Stromal cell of bone marrow (primary cell): ENCODE measurements at regions not wholly inside any gene's neighbourhood (a gene's known extent, or its start where the extent isn't known, plus 50 kb on each side); places are given as distances from the start of the nearest gene placed in this dataset.

Experiments used
- DNase-seq: peaks from one replicate; pipeline ENCODE4 v3.0.0-alpha.2; 2012; ENCODE audit warnings: low read depth

GRCh38 chr4:27267970-27268355 is 407.3 kb downstream of the STIM2 start:
- no peak for DNase-seq

- DNase-seq, result no peak
Observed at GRCh38 chr4:27270435-27270834, 409.8 kb downstream of the STIM2 start.

- DNase-seq, result no peak
Observed at GRCh38 chr4:27271555-27271954, 410.9 kb downstream of the STIM2 start.

- no peak for DNase-seq
Observed at GRCh38 chr4:27272217-27272616, 411.6 kb downstream of the STIM2 start.

- DNase-seq, result no peak
Observed at GRCh38 chr4:27276307-27277073, 415.8 kb downstream of the STIM2 start.

GRCh38 chr4:27278615-27279375 is 418.2 kb downstream of the STIM2 start:
- DNase-seq, result peak; percentile 10

GRCh38 chr4:27288496-27288895 is 427.9 kb downstream of the STIM2 start:
- DNase-seq, result no peak

- DNase-seq, result no peak
Observed at GRCh38 chr4:27289704-27290103, 429.1 kb downstream of the STIM2 start.

- no peak for DNase-seq
Observed at GRCh38 chr4:27293831-27294230, 433.2 kb downstream of the STIM2 start.

GRCh38 chr4:27304751-27305150 is 444.1 kb downstream of the STIM2 start:
- DNase-seq, result no peak

GRCh38 chr4:27305246-27305645 is 444.6 kb downstream of the STIM2 start:
- DNase-seq, result no peak

GRCh38 chr4:27308379-27308778 is 447.7 kb downstream of the STIM2 start:
- DNase-seq, result no peak

- no peak for DNase-seq
Observed at GRCh38 chr4:27315625-27316024, 455.0 kb downstream of the STIM2 start.

- DNase-seq, result no peak
Observed at GRCh38 chr4:27316176-27316575, 455.5 kb downstream of the STIM2 start.

GRCh38 chr4:27318740-27319139 is 458.1 kb downstream of the STIM2 start:
- peak; percentile 19 for DNase-seq

GRCh38 chr4:27326991-27327390 is 466.4 kb downstream of the STIM2 start:
- DNase-seq, result no peak

- no peak for DNase-seq
Observed at GRCh38 chr4:27327421-27328181, 467.0 kb downstream of the STIM2 start.

- no peak for DNase-seq
Observed at GRCh38 chr4:27338530-27338929, 477.9 kb downstream of the STIM2 start.

GRCh38 chr4:27343411-27343810 is 482.8 kb downstream of the STIM2 start:
- DNase-seq, result no peak

GRCh38 chr4:27350161-27350560 is 489.5 kb downstream of the STIM2 start:
- peak; percentile 2 for DNase-seq

- DNase-seq, result peak; percentile 9
Observed at GRCh38 chr4:27357283-27357682, 496.6 kb downstream of the STIM2 start.

GRCh38 chr4:27358269-27358668 is 497.6 kb downstream of the STIM2 start:
- no peak for DNase-seq

GRCh38 chr4:27360131-27360530 is 499.5 kb downstream of the STIM2 start:
- DNase-seq, result no peak
